GM08714 (cell line): ENCODE measurements at regions not wholly inside any gene's neighbourhood (a gene's known extent, or its start where the extent isn't known, plus 50 kb on each side); places are given as distances from the start of the nearest gene placed in this dataset.

Experiments used
- H3K4me3 ChIP-seq: fragments of 200-500 bp; sonication (Bioruptor generic); 2 replicates; pipeline ENCODE4 v1.5.1; 2014; ENCODE audit warnings: mild to moderate bottlenecking, low read length, inconsistent platforms
- ZNF274 ChIP-seq: IDR thresholded peaks from 2 replicates; pipeline ENCODE4 v1.6.1; 2012; ENCODE audit warnings: mild to moderate bottlenecking, low read depth, low read length

DNA sequence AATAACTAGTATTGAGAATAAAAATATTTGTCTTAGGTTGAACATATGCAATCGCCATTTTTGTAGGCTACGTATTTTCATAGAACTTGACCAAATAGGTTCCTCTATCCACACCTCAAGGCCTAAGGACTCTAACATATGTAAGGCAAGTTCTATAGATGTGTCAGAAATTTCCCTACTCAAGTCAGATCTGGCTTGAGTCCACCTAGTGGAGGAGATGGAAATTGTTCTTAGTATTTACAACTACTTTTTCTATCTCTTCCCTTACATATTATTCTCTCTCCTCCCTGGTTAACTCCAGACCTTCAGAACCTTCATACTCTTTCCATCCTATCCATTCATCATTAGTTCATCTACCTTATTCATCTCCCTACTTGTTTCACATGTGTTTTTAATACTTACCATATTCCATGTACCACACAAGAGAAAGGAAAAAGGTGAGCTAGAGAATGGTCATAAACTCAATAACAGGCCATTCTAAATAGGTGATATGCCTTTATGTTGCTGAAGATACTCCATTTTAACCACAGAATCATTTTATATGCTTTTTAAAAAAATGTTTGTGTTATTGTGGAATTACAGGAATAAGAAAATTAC lies 174.5 kb upstream of the HDAC9 start:
- TF ChIP-seq ZNF274 = no peak
- no peak overlapping the region for H3K4me3 ChIP-seq

DNA sequence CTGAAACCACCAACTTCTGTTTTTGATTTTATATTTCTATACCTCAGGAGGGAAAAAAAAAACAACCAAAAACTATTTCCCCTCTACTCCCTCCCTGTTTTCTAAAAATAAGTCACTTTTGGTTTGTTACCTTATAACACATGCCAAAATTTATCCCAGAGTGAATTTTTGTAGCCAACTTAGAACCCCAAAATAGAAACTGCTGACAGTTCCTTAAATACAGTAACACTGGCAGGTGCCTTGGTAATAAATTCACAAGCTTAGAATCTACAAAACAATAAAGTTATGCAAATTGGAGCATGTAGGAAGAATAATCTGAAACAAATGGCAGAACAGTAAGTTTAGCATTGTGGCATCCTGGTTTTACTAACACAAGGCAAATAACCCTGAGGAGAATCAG lies 165.0 kb upstream of the HDAC9 start:
- TF ChIP-seq ZNF274 = no peak
- H3K4me3 ChIP-seq = no peak overlapping the region

DNA sequence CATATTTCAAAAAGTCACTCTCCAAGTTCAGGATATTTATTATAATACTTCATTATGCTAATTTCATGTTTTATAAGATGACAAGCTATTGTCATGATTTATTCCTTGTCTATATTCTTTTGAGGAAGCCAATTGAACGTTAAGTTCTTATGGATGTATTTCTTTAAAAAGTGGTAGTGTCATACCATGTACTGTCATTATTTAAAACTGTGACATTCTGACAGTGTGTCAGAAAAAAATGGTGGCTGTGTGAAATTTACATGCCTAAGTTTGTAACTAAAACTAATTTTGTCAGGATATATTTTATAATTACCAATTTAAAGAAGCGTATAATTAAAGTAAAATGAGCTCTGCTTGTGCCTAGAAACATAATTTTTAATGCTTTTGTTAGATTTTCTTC lies 158.9 kb upstream of the HDAC9 start:
- H3K4me3 ChIP-seq = no peak overlapping the region
- no peak for TF ChIP-seq ZNF274

DNA sequence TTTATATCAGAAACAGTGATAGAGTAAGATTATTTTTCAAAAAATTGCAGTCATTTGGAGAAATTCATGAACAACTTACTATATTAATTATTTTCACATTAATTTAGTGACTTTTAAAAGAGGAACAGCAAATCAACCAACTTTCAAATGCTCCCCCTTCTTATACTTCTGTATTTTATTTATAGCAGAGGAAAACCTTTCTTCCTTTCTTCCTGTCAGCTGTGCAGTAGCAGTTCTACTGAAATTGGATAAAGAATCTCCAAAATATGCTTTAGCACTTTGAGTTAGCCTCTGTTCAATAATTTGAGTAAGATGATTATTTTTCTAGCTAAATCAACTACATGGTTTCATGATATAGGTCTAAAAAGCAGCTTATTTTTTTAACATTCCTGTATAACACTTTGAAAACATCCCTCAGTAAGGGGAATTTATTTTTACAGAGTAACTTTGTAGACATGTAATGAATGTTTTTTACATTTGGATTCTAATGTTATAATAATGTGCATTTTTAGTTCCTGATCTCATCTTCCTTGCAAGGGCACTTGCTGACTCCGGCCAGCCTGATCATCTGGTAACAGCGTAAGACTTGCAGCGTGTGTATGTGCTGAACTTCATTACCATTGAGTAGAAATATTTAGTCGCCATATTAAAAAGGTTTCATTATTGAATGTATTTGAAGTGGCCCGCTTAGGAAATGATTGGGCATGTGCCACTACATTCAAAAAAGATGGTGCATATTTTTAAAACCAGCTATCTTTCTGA lies 158.3 kb upstream of the HDAC9 start:
- no peak overlapping the region for H3K4me3 ChIP-seq
- no peak for TF ChIP-seq ZNF274

DNA sequence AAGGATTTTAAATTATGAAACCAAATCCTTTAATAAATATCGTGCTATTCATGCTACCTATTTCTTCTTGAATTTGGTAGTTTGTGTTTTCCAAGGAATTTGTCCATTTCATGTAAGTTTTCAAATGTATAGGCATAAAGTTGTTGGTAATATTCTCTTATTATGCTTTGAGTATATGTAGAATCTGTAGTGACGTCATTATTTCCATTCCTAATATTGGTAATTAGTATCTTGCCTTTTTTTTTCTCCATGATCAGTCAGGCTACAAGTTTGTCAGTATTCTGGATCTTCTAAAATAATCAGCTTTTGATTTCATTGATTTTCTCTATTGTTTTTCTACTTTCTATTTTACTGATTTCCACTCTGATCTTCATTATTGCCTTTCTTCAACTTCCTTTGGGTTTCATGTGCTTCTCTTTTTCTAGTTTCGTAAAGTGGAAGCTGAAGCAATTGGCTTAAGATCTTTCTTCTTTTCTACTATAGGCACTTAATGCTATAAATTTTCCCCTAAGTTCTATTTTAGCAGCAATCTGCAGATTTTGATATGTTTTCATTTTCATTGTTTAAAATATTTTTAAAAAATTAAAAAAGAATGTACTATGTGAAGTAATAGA lies 156.5 kb upstream of the HDAC9 start:
- H3K4me3 ChIP-seq = no peak overlapping the region
- TF ChIP-seq ZNF274 = no peak

DNA sequence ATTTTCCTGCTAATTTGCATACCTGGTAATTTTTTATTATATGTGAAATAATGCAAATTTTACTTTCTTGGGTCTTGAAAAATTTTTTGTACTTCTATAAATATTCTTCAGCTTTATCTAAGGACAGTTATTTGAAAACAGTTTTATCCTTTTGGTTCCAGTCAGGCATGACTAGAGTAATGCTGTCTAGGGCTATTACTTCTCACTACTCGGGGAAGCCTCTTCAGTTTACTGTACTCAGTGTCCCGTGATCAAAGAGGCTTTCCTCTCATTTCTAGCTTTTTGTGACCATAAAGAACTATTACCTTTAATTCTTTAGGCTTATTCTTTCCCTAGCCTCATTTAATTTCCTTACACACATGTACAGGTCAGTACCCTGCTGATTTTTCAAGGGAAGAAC lies 153.8 kb upstream of the HDAC9 start:
- TF ChIP-seq ZNF274 = no peak
- no peak overlapping the region for H3K4me3 ChIP-seq

DNA sequence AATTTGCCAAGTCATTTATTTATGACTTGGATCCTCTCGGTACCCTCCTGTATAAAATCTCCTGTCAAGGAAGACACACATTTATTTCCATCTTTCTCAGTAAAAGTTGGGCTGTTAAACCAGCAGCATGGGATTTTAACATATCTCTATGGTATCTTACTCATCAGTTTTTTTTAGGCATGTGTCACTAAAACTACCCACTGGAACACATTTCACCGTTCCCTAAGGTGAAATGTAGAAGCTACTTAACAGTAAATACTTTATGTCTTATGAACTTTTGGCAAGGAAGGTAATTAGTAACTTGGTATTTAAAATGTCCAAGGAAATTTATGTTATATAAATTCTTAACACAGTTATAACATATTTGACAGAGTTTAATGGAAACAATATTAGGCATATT lies 152.5 kb upstream of the HDAC9 start:
- H3K4me3 ChIP-seq = no peak overlapping the region
- no peak for TF ChIP-seq ZNF274

DNA sequence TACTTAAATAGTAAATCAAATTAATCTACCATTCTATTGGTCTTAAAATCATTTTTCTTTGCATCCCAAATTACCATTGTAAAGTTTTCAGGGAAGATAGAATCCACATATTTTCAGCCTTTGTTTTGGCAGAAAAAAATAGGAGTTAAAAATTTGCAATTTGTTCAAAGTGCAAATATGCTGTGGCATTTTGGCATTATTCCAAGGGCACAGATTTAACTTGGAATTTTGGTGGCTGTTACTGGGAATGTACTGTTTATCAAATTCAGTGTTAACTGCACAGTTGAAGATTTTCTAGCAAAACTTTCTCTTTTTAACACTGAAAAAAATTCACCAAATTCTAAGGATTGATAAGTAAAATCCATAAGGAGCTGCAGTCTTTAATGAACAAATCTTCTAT lies 151.0 kb upstream of the HDAC9 start:
- no peak overlapping the region for H3K4me3 ChIP-seq
- TF ChIP-seq ZNF274 = no peak

DNA sequence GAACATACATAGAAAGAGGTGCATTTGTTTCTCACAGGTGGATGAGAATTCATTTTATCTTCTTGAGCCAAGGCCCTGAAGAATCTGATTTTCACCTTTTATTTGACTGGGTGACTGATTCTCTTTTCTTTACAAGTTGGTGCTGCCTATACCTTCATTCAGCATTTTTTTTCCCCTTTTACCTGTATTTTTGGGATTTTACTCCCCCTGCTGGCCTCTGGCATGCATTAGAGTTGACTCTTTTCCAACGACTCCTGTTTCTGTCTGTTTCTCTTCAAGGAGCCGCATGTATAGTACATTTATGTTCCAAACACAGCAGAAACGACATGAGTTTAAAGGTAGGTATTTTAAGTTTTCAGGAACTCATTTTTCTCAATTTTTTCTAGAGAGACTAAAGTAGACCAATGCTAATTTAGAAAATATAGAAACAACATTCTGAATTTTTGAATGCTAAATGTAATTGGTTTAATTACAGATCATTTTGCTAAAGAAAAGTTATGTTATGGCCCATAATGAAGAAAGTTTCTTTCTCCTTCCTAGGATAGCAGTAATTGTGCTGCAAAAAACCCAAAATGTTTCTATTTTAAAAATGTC lies 149.8 kb upstream of the HDAC9 start:
- no peak for TF ChIP-seq ZNF274
- H3K4me3 ChIP-seq = no peak overlapping the region

DNA sequence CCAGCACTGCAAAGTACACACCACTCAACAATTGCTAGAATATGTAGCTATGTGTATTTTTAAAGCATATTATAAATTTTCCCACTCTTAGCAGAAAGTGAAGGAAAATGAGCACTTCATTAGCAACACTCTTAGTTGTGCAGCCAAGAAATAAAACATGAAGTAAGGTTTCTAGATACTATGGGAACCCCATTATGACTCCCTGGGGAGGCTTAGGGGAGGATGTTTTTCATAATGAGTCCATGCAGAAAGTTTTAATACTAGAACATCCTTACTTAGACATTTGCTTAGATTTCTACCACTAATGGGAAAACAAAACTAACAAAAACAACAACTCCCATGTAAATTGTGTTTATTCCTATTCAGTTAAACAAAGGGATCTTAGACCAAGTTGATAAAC lies 148.4 kb upstream of the HDAC9 start:
- H3K4me3 ChIP-seq = no peak overlapping the region
- TF ChIP-seq ZNF274 = no peak

DNA sequence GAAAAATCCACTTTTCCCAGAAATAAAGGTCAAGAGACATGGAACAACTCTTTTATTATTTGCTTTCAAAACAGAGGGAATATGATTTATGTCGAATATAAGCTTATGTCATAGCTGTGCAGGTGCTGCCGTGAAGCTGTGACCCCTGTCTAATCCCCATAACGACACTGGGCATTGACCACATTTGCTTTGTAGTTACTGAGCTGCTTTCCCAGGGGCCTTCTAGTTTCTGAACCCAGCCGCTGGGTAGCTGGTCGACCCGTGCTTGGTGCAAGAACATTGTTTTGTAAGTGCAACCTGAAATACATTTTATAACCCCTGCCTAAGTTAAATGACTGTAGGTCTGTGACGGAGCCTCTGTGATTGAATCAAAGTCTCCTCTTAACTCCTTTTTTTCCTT lies 144.9 kb upstream of the HDAC9 start:
- no peak overlapping the region for H3K4me3 ChIP-seq
- TF ChIP-seq ZNF274 = no peak

DNA sequence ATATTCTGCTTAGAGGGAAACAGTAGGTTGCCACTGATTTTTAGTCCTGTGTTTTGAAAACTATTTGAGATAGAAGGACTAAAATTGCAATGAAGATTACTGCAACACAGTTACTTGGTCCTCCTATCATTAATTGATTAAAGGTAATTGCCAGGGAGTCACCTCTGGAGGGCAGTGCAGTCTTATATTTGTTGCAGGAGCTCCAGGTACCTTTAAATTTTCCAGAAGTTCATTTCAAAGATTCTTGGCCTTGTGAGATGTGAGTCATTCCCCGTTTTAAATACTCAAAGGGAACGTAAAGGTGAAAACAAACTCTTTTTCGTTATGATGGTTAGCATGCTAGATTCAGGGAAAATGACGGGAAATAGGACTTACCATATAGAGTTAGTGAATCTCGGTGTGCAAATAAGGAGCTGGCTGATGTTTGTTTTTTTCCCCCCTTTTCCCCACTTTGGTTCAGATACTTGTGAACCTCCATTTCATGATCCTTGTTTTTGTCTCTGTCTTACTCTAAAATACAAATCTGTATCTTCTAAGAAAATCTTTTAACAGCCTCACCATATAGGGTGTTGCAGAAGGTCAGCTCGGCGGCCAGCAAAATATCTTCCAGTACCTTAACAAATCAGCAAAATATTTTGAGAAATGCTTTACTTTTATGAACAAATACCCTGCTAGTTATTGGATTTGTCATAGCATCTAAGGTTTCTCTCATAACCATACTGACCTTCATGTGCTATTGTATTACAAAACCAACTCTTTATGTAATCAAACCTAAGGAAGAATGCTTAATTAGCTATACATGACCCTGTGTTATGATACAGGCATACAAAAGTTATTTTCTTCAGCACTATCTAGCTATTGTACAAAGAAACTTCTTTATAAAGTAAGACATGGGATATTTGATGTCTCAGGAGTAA lies 143.0 kb upstream of the HDAC9 start:
- no peak overlapping the region for H3K4me3 ChIP-seq
- TF ChIP-seq ZNF274 = no peak

DNA sequence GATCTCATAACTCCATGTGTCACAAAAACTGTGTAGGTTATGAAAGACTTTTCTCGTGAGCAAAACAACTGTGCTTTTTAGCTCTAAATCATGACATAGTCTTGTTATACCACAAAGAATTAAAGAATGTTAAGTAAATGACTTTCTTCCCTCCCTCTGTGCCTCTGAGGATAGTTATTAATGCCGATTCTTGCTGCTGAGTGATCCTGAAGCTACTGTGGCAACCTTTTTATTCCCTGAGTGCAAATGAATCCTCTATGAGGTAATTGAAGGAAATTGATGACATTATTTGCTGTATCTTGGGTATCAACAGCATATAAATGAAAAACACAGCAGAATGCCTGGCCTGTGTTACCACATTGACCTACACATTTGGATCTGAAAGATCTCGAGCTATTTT lies 142.2 kb upstream of the HDAC9 start:
- TF ChIP-seq ZNF274 = no peak
- no peak overlapping the region for H3K4me3 ChIP-seq

DNA sequence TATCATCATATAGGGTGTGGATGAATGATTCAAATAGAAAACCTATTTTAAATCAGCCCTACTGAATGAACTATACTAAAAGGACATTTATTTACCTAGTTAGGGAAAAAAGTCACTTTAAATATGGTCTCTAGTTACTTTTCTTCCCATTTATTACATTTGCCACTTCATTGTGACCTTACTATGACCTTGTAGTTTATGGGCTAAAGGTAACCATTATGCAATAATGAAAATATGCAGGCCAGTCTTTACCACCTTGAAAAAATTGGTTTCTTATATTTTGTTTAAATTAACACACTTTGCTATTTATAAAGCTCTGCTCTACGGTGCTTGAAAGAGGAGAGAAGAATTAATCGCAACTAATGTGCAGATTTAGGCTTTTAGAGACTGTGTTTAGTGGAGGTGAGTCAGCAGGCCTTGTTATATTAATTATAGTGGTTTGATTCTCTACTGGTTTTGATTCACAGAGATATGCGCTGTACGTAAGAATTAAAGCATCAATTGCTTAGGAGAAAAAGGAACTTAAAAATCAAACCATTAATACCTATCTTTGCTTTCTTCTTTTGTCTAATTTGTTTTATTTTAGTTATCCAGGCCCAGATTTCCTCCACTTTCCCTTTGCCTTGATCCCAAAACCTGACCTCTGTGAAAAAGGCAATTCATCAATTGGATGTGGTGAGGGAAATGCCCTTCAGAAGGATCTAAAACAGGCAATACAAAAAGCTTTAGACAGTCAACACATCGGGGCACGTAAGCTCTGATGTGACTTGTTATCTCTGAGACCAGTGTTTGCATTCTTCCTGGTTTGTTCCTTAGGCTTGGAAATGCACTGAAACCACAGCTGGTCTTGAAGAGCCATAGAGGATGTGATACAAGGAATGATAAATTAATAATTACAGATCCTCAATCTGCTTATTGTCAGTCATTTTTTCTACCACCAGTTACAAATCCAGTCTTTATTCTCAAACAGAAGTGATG lies 141.2 kb upstream of the HDAC9 start:
- no peak overlapping the region for H3K4me3 ChIP-seq
- no peak for TF ChIP-seq ZNF274
